Breast epithelium (tissue), 3 donors: ENCODE measurements at regions not wholly inside any gene's neighbourhood (a gene's known extent, or its start where the extent isn't known, plus 50 kb on each side); places are given as distances from the start of the nearest gene placed in this dataset.

Source experiments
- POLR2A ChIP-seq: fragments of 450-650 bp; IDR thresholded peaks from one replicate; pipeline ENCODE4 v1.6.1; 2016; ENCODE audit warnings: antibody characterized with exemption, mild to moderate bottlenecking, moderate library complexity
- POLR2AphosphoS5 ChIP-seq, 3 donors: sonication (generic); formaldehyde crosslinking; IDR thresholded peaks; one replicate each; pipeline ENCODE4 v1.6.1; 2017; ENCODE audit warnings: antibody characterized with exemption in 3 of 3

GRCh38 chr2:228312172-228312571, 130.7 kb upstream of the SPHKAP start:
- TF ChIP-seq POLR2AphosphoS5 (IDR thresholded peaks at IDR 0.05): no peak
- TF ChIP-seq POLR2A: no peak
